WERI-Rb-1 (cell line): ENCODE measurements at regions not wholly inside any gene's neighbourhood (a gene's known extent, or its start where the extent isn't known, plus 50 kb on each side); places are given as distances from the start of the nearest gene placed in this dataset.
"Not testable (repeated sequence)": the region's sequence is repeated elsewhere in the genome, so short reads cannot be mapped to it uniquely, and the experiment has no call there.

Experiments
- DNase-seq: peaks from one replicate; pipeline ENCODE4 v3.0.0-alpha.2; 2020
- H3K27ac ChIP-seq: fragments of 250-450 bp; sonication (Bioruptor Pico); 2 replicates; pipeline ENCODE4 v1.5.1; 2020; ENCODE audit warnings: mild to moderate bottlenecking, moderate library complexity
- H3K27me3 ChIP-seq: fragments of 250-450 bp; sonication (Bioruptor Pico); 2 replicates; pipeline ENCODE4 v1.5.1; 2021; ENCODE audit warnings: mild to moderate bottlenecking, low read depth, moderate library complexity; ENCODE audit not compliant: insufficient read depth, severe bottlenecking
- H3K36me3 ChIP-seq: fragments of 250-450 bp; sonication (Bioruptor Pico); 2 replicates; pipeline ENCODE4 v1.5.1; 2020; ENCODE audit warnings: mild to moderate bottlenecking, moderate library complexity
- H3K4me3 ChIP-seq: 2 replicates; pipeline ENCODE4 v1.5.1; 2011; ENCODE audit warnings: low read depth, mild to moderate bottlenecking, control low read depth, low read length
- H3K9me3 ChIP-seq: fragments of 250-450 bp; sonication (Bioruptor Pico); 2 replicates; pipeline ENCODE4 v1.5.1; 2021; ENCODE audit warnings: mild to moderate bottlenecking, moderate library complexity; ENCODE audit not compliant: severe bottlenecking
- CTCF ChIP-seq: IDR thresholded peaks from 2 replicates; pipeline ENCODE4 v1.5.1; 2011; ENCODE audit warnings: low read depth, mild to moderate bottlenecking, control low read depth, inconsistent platforms, low read length

GRCh38 chr5:57986761-57987341, 473.0 kb downstream of the PLK2 start:
- DNase-seq = peak; percentile 6
- Histone ChIP-seq H3K9me3 (no peaks in the 10 kb centered on the region), H3K4me3 (no peak overlapping the region), H3K27me3 (no peaks in the 10 kb centered on the region), H3K36me3 (no peaks in the 10 kb centered on the region), H3K27ac (no peak overlapping the region)
- TF ChIP-seq CTCF = no peak

DNA sequence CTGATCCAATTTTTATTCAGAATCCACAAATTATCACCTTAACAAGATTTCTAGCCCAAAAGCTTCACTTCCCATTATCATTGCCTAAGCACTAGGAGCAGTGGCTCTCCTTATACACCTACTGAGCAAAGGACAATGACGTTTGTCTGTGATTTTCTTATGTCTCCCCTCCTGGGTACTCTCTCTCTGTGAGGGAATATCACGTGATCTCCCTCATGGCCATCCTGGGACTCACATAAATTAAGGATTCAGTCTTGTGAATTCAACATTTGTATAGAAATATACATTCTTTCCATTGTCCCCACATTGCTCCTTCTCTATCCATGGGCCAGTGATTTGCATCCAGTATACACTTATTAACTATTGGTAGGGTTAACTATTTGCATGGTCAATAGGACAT, 476.5 kb downstream of the PLK2 start:
- Histone ChIP-seq H3K27ac (no peak overlapping the region), H3K4me3 (no peak overlapping the region), H3K9me3 (no peaks in the 10 kb centered on the region), H3K27me3 (no peaks in the 10 kb centered on the region), H3K36me3 (no peaks in the 10 kb centered on the region)
- no peak for TF ChIP-seq CTCF
- no peak for DNase-seq

- Histone ChIP-seq H3K36me3 (no peaks in the 10 kb centered on the region), H3K4me3 (no peak overlapping the region), H3K27me3 (no peaks in the 10 kb centered on the region), H3K27ac (no peak overlapping the region), H3K9me3 (no peaks in the 10 kb centered on the region)
- no peak for TF ChIP-seq CTCF
- DNase-seq = no peak
These were observed 480.2 kb downstream of the PLK2 start for GRCh38 chr5:57979671-57980070.

GRCh38 chr5:57976506-57976905, 483.4 kb downstream of the PLK2 start:
- no peak overlapping the region for H3K4me3 ChIP-seq
- no peaks in the 10 kb centered on the region for H3K36me3 ChIP-seq
- no peaks in the 10 kb centered on the region for H3K9me3 ChIP-seq
- H3K27ac ChIP-seq = no peak overlapping the region
- H3K27me3 ChIP-seq = no peaks in the 10 kb centered on the region
- no peak for DNase-seq
- TF ChIP-seq CTCF = no peak

- H3K9me3 ChIP-seq, H3K27me3 ChIP-seq, DNase-seq, H3K4me3 ChIP-seq, H3K36me3 ChIP-seq, H3K27ac ChIP-seq: not testable (repeated sequence)
These were observed 487.8 kb downstream of the PLK2 start for GRCh38 chr5:57972099-57972498.

GRCh38 chr5:57960569-57960968, 478.0 kb upstream of the ACTBL2 start:
- Histone ChIP-seq H3K36me3 (no peaks in the 10 kb centered on the region), H3K27ac (no peak overlapping the region), H3K4me3 (no peak overlapping the region), H3K9me3 (no peaks in the 10 kb centered on the region), H3K27me3 (no peaks in the 10 kb centered on the region)
- no peak for DNase-seq
- TF ChIP-seq CTCF = no peak
